ENCODE measurements at regions not wholly inside any gene's neighbourhood (a gene's known extent, or its start where the extent isn't known, plus 50 kb on each side); places are given as distances from the start of the nearest gene placed in this dataset.

DNA sequence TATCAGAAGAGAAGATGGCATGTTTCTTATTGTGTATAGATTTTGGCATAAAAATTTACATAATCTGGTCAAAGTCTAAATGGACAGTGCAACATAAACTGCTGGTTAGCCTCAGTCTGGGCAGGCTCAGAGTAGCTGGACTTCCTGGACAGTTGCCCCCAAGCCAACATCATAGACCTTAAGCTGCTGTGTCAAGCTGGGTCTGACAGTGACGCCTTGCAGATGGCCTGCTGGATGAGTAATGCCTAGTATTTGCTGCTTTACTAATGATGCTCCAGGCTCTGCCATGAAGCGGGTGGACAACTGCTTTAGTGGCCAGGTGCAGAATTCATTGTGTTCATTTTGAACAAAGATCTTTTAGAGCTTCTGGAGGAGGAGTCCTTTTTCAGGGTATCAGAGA, 603.7 kb upstream of the ZEB2 start:
- no peak for DNase-seq

DNA sequence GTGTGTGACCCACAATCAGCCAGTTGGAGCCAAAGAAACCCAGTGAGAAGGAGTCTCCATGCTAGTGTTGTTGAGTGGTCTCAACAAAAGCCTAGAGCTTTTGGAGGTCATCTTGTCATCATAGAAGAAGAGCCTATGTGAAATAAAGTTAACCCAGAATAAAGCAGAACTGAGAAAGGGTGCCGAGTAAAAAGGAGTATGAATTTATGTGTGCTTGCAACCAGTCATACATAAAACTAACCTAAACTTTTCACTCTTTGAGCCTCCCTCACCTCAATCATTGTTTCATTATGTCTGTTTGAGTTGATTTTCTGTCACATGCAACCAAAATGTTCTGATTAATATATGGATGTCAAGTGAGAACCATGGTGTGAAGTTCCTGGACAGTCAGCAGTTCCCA, 599.3 kb upstream of the ZEB2 start:
- no peak for DNase-seq

DNA sequence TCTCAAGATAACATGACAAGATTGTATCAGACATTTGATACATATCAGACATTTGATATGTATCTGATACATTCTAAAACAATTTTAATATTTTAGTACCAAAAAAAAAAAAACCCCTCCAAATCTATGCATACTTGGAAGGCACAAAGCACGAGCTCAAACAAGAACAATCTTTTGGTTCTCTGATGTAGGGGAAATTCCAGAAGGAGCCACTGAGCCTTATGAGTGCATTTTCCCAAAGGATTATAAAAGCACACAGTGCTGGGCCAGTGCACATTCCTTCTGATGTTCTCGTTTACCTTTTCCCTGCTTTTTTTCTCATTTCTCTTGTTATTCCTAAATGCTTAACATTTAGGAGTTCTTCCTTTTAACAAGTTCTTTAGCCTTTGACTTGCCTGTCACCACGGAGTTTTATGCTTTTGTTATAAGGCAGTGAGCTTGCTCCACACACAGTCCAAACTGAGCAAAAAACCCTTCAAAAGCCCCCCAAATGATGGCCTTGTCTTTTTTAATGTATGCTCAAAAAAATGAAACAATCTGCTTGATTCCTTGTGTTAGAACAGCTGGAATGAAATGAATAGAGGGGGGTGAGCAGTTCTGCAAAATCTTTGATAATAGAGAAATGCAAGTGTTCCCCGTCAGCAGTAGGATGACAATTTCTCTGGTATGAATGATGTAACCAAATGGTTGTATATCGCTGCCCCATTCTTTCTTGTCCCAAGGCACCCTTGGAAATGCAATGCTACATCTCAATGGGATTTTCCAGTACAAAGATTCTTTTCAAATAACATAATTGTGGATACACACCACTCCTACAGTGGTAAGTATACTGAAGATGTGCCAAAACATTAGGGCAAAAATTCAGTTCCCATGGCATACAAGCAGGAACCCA, 597.2 kb upstream of the ZEB2 start:
- no peak for DNase-seq

DNA sequence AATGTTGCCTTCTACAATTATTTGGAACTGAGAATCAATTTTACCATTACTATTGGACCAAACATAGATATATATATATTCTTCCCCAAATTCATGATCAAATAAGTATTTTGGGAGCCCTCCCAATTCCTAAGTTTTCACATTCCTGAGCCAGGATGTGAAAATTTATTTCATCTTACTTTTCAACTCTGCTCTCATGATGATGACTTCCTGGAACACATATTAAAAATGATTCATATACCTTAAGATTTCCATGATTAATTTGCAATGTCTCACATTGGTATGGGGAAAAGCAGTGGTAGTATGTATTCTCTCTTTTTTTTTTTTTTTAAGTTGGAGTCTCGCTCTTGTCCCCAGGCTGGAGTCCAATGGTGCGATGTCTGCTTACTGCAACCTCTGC, 596.1 kb upstream of the ZEB2 start:
- DNase-seq, result no peak

DNA sequence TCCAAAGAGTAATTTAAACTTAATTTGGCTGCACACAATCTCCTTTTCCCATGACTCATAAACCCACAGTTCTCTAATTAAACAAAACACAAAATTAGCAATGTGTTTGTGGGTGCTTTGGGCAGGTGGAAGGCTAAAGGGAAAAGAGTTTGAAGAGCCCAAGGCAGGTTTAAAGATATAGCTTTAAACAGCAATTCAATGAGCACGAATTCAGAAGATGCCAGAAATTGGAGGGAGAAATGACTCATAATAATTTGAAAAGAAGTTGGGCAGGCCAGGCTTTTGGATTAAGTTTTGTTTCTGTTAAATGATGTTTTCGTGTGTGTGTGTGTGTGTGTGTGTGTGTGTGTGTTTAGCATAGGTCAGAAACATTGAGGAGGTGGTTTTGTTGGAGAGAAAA, 594.8 kb upstream of the ZEB2 start:
- DNase-seq, result no peak

DNA sequence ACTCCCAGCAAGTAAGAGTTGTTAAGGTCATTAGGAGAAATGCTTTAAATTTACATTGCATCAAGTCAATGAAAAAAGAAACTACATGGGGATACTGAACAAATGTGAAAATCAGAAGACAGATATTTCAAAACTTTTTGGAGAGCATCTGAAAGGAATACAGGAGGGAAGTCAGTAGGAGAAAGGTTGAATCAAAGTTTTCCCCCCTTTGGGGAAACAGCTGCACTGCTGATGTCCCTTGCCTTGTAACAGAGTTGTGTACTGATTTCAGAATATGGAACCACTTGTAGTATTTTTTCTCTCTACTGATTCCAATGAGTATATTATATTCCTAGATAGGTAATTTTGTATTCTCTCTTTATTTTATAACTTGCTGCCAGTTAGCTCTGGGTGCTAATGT, 592.5 kb upstream of the ZEB2 start:
- no peak for DNase-seq

DNA sequence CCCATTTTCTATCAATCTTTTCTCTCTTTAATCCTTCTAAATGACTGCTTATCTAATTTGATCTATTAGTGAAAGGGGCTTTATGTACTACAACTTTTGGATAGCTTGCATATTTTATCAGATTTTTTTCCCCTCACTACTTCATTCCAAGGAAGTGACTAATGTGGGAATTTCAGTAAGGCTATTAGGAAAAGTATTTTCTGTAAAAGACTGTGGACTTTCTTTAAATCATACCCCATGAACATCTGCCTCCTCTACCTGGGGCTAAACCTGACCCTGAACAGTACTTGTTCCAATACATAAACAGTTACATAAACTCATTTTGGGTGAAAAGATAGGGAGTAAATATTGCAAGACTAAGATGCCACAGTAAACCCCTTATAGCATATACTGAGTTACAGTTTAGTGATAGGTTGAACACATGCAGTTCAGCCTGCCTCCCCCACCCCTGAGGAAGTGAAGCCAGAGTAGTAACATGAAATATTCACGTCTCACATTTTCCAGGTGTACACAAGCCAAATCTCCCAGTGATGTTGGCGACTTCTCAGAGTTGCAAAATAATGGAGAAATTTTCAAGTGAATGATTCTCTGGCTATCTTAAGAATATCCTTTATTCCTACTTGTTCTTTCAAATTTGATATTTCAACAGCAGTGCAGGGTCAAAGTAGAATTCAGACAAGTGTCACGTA, 590.9 kb upstream of the ZEB2 start:
- DNase-seq, result no peak

DNA sequence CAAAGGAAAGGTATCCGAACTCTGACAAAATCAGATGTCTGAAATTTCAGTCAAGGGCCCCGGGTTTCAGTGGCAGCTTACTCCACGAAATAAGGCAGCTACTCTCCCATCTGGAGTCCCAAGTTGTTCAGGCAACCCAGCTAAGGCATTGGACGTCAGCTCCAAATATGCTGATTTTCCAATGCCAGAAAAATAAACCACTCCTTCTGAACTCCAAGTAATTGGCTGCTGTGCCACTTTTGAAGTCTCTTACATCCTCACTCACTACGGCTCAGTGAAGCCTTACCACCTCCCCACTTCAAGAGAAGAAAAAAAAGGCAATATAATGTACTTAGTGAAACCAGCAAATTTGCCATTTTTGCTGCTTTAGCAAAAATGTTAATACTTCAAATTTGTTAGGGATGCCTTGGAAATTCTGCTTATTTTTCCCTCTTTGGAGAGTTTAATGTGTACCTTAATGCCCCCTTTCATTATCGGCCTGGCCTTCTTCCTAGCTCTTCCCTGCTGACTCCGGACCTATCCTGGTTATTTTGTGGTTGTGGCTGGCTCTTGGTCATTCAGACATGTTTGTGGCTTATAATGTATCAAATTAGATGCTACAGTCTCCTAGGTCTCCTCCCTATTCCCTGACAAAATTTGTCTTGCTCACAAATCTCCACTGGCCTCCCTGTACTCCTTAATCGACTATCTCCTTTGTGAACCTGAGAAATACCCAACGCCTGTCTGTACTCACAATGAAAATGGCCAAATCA, 589.2 kb upstream of the ZEB2 start:
- no peak for DNase-seq

DNA sequence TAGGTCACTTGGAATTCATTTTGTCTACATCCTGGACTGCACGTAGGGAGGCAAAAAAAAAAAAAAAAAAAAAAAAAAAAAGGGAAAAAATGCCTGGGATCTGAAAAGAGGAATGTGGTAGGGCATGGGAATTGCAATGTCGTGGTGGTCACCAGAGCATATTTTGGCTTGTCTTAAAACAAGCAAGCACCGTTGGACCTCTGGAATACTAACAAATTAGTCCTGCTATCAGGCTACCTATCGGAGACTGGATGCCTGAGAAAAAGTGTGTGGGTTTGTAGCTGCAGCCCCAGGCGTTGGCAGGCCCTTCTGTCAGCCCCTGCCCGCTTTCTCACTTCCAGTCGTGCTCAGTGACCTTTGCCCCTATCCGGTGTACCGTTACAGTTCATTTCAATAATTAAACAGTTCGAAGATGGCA, 588.5 kb upstream of the ZEB2 start:
- DNase-seq, result no peak

DNA sequence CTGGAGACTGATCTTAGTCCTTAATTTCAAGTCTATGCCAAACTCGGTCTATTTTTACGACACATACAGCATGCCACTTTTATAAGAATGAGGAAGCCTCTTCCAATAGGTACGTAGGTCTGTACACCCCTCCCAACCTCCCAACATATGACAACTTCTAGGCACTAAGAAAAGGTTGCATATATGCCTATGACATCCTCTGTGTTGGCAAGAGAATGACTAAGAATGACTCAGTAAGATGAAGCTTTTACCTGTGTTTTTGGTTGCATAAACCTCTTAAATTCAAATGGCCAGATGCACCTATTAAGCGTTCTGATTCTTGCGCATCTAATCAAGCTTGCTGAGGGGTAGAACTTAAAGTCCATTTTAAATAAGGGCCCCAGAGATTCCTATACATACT, 586.4 kb upstream of the ZEB2 start:
- no peak for DNase-seq

DNA sequence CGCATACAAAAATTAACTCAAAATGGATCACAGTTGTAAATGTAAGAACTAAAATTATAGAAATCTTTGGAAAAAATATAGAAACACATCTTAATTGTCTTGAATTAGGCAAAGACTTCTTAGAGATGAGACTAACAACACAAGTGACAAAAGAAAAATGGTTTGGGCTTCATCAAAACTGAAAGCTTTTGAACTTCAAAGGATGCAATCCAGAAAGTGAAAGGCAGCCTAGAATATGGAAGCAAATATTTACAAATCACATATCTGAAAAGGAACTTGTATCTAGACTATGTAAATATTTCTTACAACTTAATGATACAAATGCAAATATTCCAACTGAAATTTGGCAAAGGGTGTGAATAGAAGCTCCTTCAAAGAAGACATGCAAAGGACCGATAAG, 582.8 kb upstream of the ZEB2 start:
- no peak for DNase-seq

DNA sequence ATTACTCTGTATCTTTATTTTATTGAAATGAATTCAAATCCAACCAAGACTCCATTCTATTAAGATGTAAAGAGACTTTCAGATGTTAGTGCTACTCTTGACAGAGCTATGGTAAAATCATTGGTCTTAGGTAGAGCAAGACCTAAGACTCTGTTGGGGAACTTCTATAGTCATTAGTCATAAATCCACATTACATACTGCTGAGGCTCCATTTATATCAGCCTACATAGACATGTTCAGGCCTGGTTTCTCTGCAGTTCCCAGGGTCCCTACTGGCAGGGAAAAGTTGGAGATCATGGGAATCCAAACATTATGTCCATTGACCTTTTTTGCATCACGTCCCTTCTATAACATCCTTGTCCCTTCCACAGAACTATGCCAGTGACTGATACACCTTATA, 580.4 kb upstream of the ZEB2 start:
- DNase-seq, result no peak

DNA sequence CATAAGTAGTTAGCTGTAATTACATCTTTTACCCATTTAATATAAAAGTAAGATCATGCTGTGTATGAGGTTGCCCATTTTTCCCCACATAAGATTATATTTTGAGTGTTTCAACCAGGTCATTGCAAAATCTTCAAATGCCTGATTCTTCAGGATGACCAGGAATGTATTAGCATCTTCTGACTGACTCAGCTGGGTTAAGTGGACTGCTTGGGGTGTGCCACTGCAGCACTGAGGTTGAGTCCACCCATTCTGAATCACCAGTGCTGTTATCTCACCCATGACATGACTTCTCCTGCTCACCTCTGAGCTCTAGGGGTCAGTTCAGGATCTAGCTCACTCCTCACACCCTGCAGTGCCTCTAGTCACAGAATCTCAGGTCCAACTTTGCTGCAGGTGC, 576.7 kb upstream of the ZEB2 start:
- no peak for DNase-seq

DNA sequence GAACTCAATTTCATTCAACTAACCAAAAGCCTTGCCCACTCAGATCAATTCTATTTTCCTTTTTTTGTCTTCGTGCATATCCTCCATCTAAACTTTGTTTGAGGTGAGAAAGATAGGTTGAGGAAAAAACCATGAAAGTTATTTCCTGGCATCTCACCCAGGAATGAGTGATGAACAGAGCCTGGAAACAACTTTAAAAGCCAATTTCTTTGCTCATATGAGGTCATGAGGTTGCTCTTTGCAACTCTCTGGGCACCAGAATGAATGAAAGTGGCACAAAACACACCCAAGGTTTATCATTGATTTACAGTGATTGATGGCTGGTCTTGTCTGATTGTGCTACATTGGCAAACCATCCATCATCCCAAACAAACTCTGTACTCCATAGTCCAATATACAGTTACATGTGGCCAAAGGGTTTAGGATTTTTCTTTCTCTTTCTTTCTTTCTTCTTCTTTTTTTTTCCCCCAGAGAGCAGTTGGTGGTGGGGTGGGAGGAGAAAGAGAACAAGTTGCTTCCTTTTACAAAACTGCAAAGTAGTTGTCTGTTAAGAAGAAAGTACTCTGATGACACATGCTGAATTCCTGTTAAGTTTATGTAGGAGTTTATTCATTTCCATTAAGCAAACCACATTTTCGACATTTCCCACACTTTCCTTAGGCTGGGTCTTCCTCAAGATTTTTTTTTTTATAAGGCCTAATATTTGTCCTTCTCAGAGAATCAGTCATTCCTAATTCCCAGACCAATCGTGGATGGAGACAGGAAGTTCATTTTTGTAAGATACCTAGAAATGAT, 575.9 kb upstream of the ZEB2 start:
- no peak for DNase-seq

DNA sequence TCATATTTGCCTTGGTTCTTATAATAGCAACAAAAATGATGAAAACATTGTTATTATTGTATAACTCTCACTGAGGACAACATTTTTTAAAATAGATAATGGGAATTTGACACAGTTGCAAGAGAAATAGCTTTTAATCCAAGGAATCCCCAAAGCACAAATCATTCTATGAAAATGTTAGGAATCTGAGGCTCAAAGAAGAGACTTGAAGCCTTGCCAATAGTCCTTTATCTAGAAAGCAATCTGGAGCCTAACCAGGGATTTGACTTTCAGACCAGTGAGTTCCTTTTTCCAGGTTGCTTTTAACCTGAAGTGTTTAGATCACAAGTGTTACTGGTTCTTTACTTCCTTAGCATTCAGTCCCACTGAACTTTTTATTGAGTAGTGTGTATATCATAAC, 574.5 kb upstream of the ZEB2 start:
- no peak for DNase-seq

DNA sequence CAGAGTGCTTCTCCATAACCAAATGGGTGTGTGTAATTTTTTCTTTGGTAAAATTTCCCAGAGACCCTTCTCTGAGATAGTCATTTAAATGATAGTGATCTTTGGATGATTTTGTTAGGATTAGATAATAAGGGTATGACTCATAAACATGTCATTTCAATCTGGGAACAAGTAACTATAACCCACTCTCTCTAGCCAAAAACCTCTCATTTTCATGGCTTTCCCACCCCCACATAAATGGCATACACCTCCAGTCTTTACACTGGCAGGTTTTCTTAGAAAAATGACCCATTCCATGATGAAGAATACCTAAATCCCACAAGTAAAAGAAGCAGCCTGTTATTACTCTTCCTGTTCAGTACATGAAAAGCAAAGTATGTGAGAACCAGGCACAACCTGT, 572.0 kb upstream of the ZEB2 start:
- no peak for DNase-seq

DNA sequence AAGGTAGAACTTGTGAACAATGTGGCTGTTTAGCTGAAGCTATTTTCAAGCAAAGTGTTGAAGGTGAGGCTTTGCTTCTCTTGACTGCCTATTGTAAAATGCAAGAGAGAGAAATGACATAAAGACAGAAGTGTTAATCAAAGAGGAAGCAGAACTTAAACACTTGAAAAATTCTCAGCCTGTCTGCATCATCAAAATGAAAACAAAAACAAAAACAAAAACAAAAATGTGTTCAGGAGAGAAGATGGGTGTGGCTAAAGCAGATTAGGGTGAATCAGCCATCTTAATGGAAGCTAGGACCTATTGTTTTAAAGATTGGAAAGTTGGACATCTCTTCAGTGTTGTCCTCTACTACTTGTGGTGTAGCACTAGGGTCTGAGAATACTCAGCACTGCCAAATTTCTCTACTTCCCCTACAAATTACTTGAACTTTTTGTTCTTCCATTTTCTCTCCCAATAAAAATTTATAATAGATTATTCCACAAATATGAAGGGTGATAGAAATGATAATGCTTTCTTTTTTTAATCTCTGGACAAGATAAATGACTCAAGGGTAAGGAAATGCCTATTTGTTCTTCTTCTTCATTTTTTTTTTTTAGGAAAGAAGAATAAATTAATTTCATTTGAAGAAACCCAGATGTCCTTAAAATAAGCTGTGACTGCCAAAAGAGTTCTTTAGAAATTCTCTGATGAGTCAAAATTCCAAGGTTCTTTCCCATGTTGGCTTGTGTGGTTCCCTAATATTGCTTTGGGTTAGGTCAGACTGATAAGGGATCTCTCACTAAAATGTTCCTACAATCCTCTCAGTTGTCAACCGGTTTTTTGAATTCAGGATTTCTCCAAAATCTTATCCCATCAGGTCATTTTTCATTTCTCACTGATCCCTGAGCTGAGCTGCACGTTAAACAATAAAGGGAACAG, 571.2 kb upstream of the ZEB2 start:
- no peak for DNase-seq

DNA sequence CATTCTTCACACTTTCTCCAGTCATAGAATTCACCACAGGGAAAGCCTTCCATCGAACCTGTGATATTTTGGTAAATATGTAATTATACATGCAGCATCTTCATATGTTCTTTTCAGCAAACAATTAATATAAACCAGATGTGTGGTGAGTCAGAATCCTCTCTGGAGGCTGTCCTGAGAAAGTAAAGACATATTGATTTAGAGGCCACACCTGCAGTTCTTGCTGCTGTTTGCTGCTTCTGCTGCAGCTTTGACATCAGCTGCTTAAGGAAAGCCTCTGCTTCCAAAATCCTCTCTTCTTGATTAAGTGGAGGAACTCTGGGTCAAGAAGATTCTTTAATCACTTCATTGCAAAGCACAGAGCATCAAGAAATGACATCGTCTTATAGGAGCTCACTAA, 568.8 kb upstream of the ZEB2 start:
- no peak for DNase-seq

DNA sequence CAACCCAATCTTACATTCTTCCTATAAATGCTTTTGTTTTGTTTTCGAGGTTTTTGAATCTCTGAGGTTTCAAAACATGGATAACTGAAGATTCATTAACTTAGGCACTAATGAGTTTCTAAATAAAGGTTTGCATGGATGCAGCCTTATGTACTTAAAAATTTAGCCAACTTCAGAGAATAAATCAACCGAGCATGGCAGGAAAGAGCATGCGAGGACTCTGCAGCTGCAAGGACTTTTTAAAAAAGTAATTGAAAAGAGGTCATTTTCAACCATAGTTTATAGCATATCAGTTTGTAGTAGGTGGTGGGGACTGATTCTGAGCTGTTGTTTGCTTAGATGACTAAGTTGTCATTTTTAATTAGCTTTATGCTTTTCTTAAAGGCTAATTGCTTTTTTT, 567.0 kb upstream of the ZEB2 start:
- DNase-seq, result no peak

DNA sequence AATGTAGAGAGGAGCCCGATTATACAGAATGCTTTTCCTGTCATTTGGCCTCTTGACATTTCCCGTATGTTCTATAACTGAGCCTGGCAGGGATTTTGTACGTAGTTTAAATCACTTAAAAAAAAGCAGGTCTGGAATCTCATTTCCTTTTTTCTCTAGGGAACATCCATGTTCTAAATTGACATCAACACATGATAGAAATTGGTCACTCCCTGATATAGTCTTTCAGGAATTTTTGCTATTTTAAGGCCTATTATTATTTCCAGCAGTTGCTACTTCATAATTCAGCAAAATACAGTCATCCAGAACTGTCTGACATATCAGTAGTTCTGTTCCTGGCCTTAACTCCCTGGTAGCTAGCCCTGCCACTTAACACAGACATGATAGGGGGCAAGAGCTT, 565.7 kb upstream of the ZEB2 start:
- DNase-seq, result no peak

DNA sequence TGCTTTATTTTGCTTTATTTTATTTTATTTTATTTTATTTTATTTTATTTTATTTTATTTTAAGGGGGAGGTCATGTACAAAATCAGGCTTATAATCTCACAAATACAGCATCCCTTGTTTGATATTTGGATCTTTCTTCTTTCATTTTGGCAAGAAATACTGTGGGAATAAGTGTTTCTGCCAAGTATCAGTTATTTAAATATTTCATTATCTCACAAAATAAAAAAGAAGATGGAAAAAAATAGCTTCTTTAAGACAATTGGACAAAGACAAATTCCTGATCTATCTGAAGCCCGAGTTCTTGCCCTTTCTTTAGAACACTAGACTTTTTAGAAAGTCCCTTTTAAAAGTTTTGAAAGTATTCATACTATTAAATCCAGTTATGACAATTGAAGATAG, 560.5 kb upstream of the ZEB2 start:
- no peak for DNase-seq

DNA sequence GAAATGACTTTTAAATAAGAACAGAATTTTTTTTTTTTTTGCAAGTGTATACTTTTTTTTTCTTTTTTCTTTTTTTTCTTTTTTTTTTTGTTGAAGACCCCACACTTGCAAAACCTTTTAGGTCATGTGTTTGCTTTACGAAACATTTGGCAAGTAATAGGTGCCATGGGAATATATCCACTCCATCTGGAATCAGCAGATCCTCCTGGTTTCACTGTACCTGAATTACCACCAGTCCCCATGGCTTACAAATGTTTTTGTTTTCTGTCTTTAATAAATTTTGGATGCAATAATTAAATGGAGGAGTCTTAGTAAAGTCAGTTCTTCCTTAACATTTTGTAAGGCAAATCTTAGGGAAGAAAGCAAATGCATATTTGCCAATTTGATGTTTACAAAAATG, 559.7 kb upstream of the ZEB2 start:
- DNase-seq, result no peak
